Activated CD8-positive, alpha-beta memory T cell treated with anti-CD3 and anti-CD28 coated beads, Interleukin-2, amount 50 U/mL, for 48 hours (primary cell): ENCODE measurements at regions not wholly inside any gene's neighbourhood (a gene's known extent, or its start where the extent isn't known, plus 50 kb on each side); places are given as distances from the start of the nearest gene placed in this dataset.

ENCODE experiments used
- DNase-seq: peaks from one replicate; pipeline ENCODE4 v3.0.0-alpha.2; 2020

GRCh38 chr7:156148547-156148946 lies 336.3 kb upstream of the SHH start:
- DNase-seq, result no peak

DNA sequence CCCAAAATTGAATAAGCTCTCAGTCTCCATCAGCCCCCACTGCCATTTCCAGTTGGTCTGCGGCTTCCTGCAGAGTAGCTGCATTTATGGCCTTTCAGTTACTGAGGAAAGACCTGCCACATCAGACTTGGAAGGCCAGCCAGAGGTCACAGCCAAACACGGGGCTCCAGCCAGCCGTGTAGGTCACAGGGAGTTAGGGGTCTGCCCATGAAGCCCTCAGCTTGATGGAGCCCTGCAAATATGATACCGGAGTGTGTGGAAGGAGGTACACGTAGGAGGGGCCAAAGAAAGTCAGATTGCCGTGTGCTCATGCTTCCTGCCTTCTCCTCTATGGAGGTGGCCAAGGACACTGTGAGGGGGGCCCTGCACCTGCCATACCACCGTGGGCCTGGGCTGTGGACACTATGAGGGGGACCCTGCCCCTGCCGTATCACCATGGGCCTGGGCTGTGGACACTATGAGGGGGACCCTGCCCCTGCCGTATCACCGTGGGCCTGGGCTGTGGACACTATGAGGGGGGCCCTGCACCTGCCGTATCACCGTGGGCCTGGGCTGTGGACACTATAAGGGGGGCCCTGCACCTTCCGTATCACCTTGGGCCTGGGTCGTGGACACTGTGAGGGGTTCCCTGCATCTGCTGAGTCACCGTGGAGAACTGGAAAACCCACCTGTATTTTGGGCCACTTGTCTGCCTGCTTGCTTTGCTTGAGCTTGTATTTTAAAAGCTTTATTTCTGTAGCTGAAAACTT lies 335.7 kb upstream of the SHH start:
- no peak for DNase-seq

- no peak for DNase-seq
Measured at GRCh38 chr7:156147104-156147503, 334.8 kb upstream of the SHH start.

DNA sequence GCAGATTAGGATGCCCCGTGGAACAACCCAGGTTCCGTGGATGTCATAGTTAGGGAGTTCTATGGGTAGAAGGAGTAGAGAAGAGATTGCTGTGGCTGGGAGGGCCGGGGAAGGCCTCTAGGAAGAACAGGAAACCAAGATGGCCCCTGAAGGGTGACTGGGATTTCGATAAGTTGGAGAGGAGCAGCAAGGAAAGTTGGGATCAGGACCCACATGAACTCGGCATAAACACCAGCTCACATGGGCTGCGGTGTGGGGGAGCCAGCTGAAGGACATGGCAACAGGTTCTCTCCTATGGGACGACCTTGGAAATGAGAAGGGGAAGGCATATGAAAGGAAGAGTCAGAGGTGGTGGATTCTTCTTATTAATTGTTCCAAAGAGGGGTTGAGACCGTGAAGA lies 333.7 kb upstream of the SHH start:
- no peak for DNase-seq

GRCh38 chr7:156145184-156145583 lies 332.9 kb upstream of the SHH start:
- no peak for DNase-seq

DNA sequence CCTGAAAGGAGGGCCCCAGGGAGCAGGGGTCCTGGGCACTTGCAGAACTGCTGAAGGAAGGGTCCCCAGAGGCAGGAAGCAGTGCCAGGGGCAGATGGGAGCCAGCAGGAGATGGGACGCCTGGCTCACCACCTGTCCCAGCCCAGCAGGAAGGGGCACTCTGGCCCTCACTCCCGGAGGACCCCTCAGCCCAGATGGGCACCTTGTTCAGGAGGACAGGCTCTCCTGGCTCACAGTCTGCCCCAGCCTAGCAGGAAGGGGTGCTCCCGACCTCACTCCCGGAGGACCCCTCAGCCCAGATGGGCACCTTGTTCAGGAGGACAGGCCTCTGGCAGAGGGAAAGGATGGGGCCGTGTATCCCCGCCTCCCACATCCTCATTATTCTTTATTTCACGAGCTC lies 331.4 kb upstream of the SHH start:
- DNase-seq, result no peak

DNA sequence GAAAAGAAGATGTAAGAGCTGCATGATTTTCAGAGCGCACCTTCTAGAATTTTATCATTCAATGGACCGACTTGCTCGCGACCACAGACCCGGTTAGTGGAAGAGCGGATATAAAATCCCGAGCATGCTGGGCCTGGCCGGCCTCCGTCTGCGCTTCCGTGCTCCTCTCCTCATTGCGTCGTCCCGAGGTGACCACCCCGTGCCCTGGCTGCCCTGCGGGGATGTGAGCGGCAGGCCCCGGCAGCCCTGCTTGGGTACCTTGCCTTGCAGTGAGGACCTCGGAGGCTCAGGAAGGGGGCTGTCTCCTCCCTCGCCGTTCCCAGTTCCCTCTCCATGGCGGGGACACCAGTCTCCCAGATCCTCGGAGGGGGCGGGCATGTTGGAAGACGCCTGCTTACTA lies 330.9 kb upstream of the SHH start:
- DNase-seq, result no peak

- DNase-seq, result no peak
Measured at GRCh38 chr7:156141941-156142340, 329.7 kb upstream of the SHH start.

GRCh38 chr7:156140896-156141295 lies 328.6 kb upstream of the SHH start:
- DNase-seq, result no peak

DNA sequence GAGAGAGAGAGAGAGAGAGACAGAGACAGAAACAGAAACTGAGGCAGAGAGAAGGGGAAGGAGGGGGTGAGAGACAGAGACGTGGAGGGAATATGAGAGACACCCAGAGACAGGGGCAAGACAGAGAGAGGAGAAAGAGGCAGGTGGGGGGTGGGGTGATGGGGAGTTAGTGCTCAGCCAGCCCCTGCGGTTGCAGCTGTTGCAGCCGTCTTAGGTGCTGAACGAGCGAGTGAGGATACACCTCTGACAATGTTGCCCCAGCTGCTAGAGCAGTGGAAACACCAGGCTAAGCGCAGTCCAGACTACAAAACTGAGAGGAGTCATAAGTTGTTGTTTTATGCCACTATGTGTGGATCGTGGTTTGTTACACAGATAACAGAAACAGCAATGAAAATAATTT lies 328.2 kb upstream of the SHH start:
- DNase-seq, result no peak

- no peak for DNase-seq
Measured at GRCh38 chr7:156139633-156140032, 327.4 kb upstream of the SHH start.

GRCh38 chr7:156139112-156139511 lies 326.8 kb upstream of the SHH start:
- DNase-seq, result no peak

DNA sequence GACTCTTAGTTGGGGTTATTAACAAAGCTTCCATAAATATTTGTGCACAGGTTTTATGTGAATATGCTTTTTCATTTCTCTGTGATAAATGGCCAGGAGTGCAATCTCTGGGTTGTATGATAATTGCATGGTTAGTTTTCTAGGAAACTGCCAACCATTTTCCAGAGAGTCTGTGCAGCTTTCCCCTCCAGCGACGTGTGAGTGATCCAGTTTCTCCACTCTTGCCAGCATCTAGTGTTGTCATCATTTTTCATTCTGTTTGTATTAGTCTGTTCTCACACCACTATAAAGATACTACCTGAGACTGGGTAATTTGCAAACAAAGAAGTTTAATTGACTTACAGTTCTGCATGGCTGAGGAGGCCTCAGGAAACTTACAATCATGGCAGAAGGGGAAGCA lies 319.6 kb upstream of the SHH start:
- no peak for DNase-seq

DNA sequence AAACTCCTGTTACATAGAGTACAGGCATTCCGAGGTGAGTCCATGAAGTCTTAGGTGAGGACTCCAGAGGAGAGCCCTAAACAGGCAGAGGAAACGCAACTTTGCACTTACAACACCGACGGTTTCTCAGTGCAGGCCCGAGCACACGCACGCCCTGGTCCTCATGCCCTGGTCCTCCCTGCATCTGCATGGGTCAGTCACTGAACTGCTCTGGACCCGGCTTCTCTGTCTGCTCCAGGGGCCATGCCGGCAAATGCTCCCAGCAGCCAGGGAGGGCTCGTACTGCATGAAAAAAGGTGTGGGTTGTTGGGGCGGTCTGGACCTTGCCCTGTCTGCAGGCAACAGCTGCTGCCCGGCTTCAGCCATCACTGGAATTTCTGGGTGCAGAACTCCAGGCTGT lies 317.3 kb upstream of the SHH start:
- no peak for DNase-seq

DNA sequence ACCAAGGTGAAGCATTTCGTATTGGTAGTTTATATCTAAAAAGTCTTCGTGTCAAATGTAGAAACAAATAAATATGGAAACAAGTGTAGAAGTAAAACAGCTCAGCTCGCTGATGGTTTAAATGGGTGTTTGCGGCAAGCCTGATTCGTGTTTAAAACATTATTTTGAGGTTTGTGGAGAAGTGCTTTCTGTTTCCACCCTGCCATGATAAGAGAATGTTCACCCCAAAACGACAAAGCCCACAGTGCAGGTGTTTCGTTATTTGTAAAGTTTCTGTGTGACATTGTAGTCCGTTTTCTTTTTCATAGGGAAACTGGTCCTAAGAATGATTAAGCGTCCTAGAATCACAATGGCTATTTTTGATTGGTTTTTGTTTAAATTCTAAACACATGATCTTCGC lies 316.2 kb upstream of the SHH start:
- no peak for DNase-seq

DNA sequence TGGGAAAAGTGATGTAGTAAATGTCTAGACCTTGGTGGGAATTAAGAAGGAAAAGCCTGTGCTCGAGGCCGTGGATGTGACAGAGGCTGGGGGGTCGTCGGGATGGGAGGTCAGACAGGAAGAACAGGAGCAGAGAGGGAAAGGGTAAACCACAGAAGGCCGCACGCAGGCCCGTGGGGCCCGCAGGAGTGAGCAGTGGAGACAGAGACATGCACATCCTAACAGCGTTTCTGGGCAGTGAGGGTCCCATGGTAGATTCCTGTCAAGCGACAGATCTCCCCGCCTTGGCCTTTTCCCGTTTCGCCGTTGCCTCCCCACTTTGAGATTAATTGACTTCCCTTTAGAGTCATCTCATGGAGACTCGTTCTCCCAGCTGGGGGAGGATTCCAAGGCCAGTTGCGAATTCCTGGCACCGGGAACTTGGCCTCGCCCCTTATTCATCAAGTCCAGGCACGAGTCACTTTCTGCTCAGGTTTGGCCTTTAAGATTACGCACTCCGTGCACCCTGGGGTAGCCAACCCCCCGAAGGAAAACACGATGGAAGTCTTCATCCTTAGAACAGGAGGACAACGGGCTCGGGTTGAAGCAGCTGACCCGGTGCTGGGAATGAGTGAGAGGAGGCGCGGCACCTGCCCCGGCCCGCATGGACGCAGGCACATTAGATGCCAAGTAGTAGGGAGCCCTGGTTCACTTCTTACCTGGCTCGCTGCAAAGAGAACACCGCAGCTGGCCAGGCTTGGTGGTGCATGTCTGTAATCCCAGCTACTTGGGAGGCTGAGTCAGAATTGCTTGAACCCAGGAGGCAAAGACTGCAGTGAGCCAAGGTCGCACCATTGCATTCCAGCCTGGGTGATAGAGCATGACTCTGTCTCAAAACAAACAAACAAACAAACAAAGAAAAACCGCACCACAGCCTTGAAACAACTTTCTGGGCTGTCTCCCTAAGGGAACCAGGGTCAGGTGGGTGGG lies 315.2 kb upstream of the SHH start:
- no peak for DNase-seq

- DNase-seq, result no peak
Measured at GRCh38 chr7:156125841-156126730, 313.8 kb upstream of the SHH start.

DNA sequence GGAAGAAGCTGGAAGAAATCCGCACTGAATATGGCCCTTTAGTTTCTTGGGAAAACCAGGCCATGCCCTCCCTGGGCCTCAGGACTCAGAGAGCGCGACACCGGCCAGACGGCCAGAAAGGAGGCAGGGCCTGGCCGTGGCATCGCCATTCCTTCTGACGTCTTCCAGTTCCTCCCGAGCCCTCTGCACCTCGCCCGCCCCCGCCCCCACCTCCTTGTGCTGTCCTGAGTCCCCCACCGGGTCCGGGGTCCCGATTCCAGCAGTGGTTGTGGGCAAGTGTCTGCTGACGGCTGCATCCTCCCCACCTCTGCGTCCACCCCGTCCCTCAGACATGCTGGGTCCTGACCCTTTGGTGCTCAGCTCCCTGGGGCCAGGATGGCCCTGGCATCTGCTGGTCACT lies 312.1 kb upstream of the SHH start:
- no peak for DNase-seq

- no peak for DNase-seq
Measured at GRCh38 chr7:156123362-156123761, 311.1 kb upstream of the SHH start.

DNA sequence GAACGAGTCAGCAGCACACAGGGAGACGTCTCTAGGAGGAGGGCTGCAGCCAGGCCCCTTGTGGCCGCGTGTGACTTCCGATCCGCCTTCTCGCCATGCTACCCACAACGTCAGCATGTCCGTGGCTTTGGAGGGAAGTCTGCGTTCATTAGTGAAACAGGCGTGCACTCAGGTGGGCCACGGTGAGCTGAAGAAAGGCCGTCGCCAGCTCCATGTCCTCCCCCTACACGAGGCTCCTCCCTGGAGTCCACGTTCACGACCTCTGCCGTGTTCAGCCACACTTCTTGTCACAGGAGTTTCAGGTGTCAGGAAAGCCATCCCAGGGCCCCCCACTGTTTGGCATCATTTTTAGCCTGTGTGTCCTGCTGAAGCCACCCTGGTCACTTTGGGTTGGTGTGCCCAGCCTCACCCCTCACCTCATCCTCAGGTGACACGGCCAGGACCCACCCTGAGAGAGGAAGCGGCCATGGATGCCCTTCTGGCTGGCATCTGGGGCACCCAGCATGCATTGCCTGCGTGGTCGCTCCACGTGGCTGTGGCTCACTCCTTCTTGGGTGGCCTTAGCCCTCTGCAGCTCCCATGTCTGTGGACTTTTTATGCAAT lies 310.6 kb upstream of the SHH start:
- no peak for DNase-seq

GRCh38 chr7:156121956-156122355 lies 309.7 kb upstream of the SHH start:
- no peak for DNase-seq

DNA sequence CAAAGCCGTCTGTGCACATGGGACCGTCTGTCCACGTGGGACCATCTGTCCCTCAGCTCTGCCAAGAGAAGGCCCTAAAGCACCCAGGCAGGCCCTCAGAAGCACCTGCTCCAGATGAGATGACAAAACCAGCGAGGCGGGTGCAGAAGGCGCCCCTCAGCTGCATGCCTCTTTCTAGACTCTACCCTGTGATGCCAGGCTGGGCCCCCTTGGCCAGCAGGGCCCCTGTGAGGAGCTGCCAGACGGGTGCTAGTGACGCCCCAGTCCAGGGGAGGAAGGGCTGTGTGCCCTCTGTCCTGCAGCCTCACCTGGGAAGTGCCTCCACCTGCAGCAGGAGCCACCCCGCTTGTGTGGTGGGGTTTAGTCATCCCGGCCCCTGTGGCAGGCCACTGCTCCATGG lies 309.2 kb upstream of the SHH start:
- no peak for DNase-seq

DNA sequence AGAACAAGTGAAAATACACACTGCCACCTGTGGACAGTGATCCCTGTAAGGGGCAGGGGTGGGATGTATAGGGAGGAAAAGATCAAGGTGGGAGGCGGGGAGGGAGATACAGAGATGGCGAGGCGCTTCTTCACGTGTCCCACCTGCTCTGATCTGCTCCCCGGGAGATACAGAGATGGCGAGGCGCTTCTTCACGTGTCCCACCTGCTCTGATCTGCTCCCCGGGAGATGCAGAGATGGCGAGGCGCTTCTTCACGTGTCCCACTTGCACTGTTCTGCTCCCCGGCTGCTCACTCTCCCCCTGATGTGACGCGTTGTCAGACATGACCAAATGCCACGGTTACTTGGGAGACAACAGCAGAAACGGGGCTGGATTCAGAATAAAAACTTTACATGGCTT lies 308.3 kb upstream of the SHH start:
- no peak for DNase-seq
